ENCODE measurements at regions not wholly inside any gene's neighbourhood (a gene's known extent, or its start where the extent isn't known, plus 50 kb on each side); places are given as distances from the start of the nearest gene placed in this dataset.

DNA sequence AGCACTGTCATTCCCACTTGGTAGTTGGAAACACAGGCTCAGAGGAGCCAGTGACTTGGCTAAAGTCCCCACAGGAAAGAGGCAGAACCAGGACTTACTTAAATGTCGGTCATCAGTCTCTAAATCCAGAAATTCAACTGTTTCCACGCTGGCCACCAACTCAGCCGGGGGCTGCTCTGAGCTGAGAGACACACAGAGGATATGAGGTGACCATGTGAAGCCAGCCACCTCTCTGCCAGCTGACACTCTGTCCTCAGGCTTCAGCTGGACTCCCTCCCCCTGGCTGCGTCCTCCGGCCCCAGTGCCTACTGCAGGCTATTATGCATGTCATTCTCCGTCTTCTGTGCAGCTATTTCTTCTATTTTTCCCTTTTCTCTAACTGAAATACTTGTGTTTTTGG, 168.9 kb downstream of the ANKRD30B start (continued):
- TF ChIP-seq, protein P1, sequence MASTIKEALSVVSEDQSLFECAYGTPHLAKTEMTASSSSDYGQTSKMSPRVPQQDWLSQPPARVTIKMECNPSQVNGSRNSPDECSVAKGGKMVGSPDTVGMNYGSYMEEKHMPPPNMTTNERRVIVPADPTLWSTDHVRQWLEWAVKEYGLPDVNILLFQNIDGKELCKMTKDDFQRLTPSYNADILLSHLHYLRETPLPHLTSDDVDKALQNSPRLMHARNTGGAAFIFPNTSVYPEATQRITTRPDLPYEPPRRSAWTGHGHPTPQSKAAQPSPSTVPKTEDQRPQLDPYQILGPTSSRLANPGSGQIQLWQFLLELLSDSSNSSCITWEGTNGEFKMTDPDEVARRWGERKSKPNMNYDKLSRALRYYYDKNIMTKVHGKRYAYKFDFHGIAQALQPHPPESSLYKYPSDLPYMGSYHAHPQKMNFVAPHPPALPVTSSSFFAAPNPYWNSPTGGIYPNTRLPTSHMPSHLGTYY (CRISPR knock-in tag; IDR thresholded peaks at IDR 0.05) = no peak
- TF ChIP-seq ZNF232 (CRISPR knock-in tag; IDR thresholded peaks at IDR 0.05) (no peak), GABPB1 (CRISPR knock-in tag; IDR thresholded peaks at IDR 0.05) (no peak), FOXK1 (CRISPR knock-in tag; IDR thresholded peaks at IDR 0.05) (no peak)

DNA sequence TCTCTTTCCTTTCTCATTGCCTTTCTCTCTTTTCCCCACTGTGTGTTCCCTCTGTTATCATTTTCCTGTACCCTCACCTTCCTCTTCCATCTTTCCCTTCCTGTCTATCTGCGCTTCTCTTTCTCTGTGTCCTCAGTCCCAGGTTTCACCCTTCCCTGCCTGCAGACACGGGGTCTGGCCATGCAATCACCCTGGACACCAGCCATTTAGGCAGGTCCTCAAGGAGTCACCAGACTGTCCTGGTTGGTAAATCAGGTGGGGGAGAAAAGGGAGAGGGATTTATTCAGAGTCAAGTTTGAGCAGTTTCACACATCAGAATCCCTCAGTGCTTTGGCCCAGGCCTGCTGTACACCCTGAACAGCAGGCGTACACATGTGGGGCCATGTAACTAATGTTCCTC, 169.3 kb downstream of the ANKRD30B start:
- TF ChIP-seq, protein P2, sequence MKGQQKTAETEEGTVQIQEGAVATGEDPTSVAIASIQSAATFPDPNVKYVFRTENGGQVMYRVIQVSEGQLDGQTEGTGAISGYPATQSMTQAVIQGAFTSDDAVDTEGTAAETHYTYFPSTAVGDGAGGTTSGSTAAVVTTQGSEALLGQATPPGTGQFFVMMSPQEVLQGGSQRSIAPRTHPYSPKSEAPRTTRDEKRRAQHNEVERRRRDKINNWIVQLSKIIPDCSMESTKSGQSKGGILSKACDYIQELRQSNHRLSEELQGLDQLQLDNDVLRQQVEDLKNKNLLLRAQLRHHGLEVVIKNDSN (CRISPR knock-in tag; IDR thresholded peaks at IDR 0.05) = no peak
- no peak for TF ChIP-seq NR3C1 (CRISPR knock-in tag; conservative IDR thresholded peaks at IDR 0.05; ENCODE audit: low read depth)
- TF ChIP-seq, protein P1 (CRISPR knock-in tag; IDR thresholded peaks at IDR 0.05) = no peak
- ChIA-PET POLR2A (no interaction called here), CTCF (no interaction called here)
- Mint-ChIP-seq H3K4me3 (no peak overlapping the region), H3K9me3 (peaks cover 85% of the 10 kb centered on the region), H3K27me3 (ENCODE audit: low read depth) (peaks cover 17% of the 10 kb centered on the region), H3K4me1 (no peaks in the 10 kb centered on the region), H3K36me3 (peaks cover 76% of the 10 kb centered on the region), H3K27ac (no peak overlapping the region)
- ATAC-seq (no peak), DNase-seq (ENCODE audit: low spot score) (no peak)

DNA sequence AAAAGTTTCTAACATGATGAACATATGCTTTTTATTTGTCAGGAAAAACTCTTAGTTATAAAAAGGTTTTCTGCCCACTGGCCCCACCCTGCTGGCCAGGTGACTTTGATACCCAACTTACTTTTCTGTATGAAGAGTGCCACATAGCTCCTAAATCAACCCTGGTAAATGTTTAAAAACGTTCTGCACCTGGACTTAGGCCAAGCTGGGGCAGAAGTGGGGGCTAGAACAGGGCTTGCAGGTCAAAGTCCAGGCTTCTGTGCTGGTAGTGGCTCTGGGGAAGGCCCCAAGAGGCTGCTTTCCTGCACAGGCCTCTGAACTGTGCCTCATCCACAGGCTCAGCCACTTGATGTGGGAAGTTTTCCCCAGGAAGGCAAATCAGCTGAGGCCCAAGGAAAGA, 171.7 kb downstream of the ANKRD30B start:
- POLR2A ChIA-PET = no interaction called here
- TF ChIP-seq ZNF396 (CRISPR knock-in tag; IDR thresholded peaks at IDR 0.05; ENCODE audit: borderline replicate concordance) = no peak
- no peak for TF ChIP-seq IRF2 (CRISPR knock-in tag; IDR thresholded peaks at IDR 0.05; ENCODE audit: borderline replicate concordance, low read depth)
- TF ChIP-seq ZNF416 (CRISPR knock-in tag; IDR thresholded peaks at IDR 0.05) = no peak
- TF ChIP-seq ZNF671 (CRISPR knock-in tag; IDR thresholded peaks at IDR 0.05) = no peak
- TF ChIP-seq OVOL2 (CRISPR knock-in tag; IDR thresholded peaks at IDR 0.05; ENCODE audit: borderline replicate concordance) = no peak
- TF ChIP-seq, protein P1 (CRISPR knock-in tag; IDR thresholded peaks at IDR 0.05) = no peak
- no peak for TF ChIP-seq TCF7 (CRISPR knock-in tag; IDR thresholded peaks at IDR 0.05; ENCODE audit: low read depth)
- no peak for TF ChIP-seq AFF4 (CRISPR knock-in tag; IDR thresholded peaks at IDR 0.05; ENCODE audit: borderline replicate concordance)
- H3K9me3 Mint-ChIP-seq = peaks cover 84% of the 10 kb centered on the region
- no peak overlapping the region for H3K27ac Mint-ChIP-seq
- CTCF ChIA-PET = no interaction called here
- DNase-seq (ENCODE audit: low spot score) (no peak), ATAC-seq (no peak)
- H3K4me1 Mint-ChIP-seq = no peaks in the 10 kb centered on the region
- H3K4me3 Mint-ChIP-seq = no peak overlapping the region
- H3K27me3 Mint-ChIP-seq (ENCODE audit: low read depth) = peaks cover 18% of the 10 kb centered on the region
- peaks cover 75% of the 10 kb centered on the region for H3K36me3 Mint-ChIP-seq

All from WTC11 (cell line).